Stomach (tissue), 8 donors: ENCODE measurements at regions not wholly inside any gene's neighbourhood (a gene's known extent, or its start where the extent isn't known, plus 50 kb on each side); places are given as distances from the start of the nearest gene placed in this dataset.
"Not testable (repeated sequence)": the region's sequence is repeated elsewhere in the genome, so short reads cannot be mapped to it uniquely, and the experiment has no call there.

Experiments
- DNase-seq, 2 donors: peaks; one replicate each; pipeline versions ENCODE4 v3.0.0 to v3.0.0-alpha.2; 2013 to 2019
- H3K27ac ChIP-seq, 5 donors: fragments of 200-600 bp in 4 of 5; sonication (generic) in 4 of 5; one replicate each; pipeline ENCODE4 v1.5.1; 2013 to 2019; ENCODE audit warnings: mild to moderate bottlenecking in 1 of 5, moderate library complexity in 1 of 5
- H3K27me3 ChIP-seq, 3 donors: fragments of 200-600 bp; sonication (generic); one replicate each; pipeline ENCODE4 v1.5.1; 2017 to 2019; ENCODE audit warnings: mixed run types in 1 of 3
- H3K36me3 ChIP-seq, 4 donors: fragments of 200-600 bp; sonication (generic); 1 replicate in 3 of 4; 2 replicates in 1 of 4; pipeline ENCODE4 v1.5.1; 2016 to 2019
- H3K4me1 ChIP-seq, 4 donors: fragments of 200-600 bp; sonication (generic); one replicate each; pipeline ENCODE4 v1.5.1; 2016 to 2019
- H3K4me3 ChIP-seq, 4 donors: fragments of 200-600 bp; sonication (generic) in 3 of 4; one replicate each; pipeline ENCODE4 v1.5.1; 2016 to 2019; ENCODE audit warnings: mild to moderate bottlenecking in 1 of 4
- H3K9me3 ChIP-seq, 4 donors: fragments of 200-600 bp; sonication (generic); one replicate each; pipeline ENCODE4 v1.5.1; 2016 to 2019
- EP300 ChIP-seq: sonication (generic); formaldehyde crosslinking; IDR thresholded peaks from one replicate; pipeline ENCODE4 v1.6.1; 2017; ENCODE audit warnings: antibody characterized with exemption
- POLR2A ChIP-seq, 4 donors: fragments of 450-650 bp; IDR thresholded peaks; one replicate each; pipeline ENCODE4 v1.6.1; 2016; ENCODE audit warnings: antibody characterized with exemption in 4 of 4, control low read depth in 2 of 4, mild to moderate bottlenecking in 1 of 4, moderate library complexity in 1 of 4
- POLR2AphosphoS5 ChIP-seq, 3 donors: sonication (generic); formaldehyde crosslinking; IDR thresholded peaks; one replicate each; pipeline ENCODE4 v1.6.1; 2016; ENCODE audit warnings: antibody characterized with exemption in 3 of 3
- WGBS, 5 donors: extraction: QIAGEN DNeasy Blood & Tissue Kit in 3 of 5; methylation state at CpG; one replicate each; pipeline versions ENCODE4 v1.1.5 to v1.1.7; 2013 to 2018; 5-methylcytosine and 5-hydroxymethylcytosine counted together
- intact Hi-C: fragments of 100-400 bp; cut with DNase I; formaldehyde crosslinking; loops from one replicate; pipeline ENCODE4 v1.15.1; 2023; ENCODE audit warnings: low total_unique reads
- TF ChIP-seq, protein P1 (sequence below), 7 experiments: fragments of 450-650 bp in 4 of 7; fragments of 200-600 bp in 3 of 7; sonication (generic) in 3 of 7; IDR thresholded peaks; one replicate each; pipeline ENCODE4 v1.5.1; 2016 to 2019; ENCODE audit warnings: antibody characterized with exemption in 7 of 7, control low read depth in 2 of 7, mild to moderate bottlenecking in 1 of 7
- donor health status: healthy with polysubstance abuse.
- donor health status: Bipolar disorder and iron deficiency.
- donor health status: healthy.

DNA sequence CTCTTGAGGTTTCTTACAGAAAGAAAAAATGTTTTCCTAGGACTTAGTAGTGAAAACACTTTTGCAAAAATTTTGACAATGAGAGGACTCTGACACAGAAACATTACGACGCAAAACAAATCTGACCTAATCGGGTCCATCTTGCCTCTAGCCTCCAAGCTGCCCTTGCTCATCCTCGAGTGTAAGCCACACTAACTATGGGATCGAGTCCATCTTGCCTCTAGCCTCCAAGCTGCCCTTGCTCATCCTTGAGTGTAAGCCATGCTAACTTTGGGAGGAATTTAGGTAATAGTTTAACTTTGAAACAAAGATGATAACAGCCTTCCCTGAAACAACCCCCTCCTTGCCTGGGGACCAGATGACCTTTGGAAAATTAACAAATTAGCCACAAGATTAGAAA is 100.3 kb upstream of the FRG1 start:
- no peaks in the 10 kb centered on the region for H3K36me3 ChIP-seq
- TF ChIP-seq EP300 (no peak), POLR2A (IDR thresholded peaks at IDR 0.05) (no peak), POLR2AphosphoS5 (IDR thresholded peaks at IDR 0.05) (no peak)
- TF ChIP-seq, protein P1, sequence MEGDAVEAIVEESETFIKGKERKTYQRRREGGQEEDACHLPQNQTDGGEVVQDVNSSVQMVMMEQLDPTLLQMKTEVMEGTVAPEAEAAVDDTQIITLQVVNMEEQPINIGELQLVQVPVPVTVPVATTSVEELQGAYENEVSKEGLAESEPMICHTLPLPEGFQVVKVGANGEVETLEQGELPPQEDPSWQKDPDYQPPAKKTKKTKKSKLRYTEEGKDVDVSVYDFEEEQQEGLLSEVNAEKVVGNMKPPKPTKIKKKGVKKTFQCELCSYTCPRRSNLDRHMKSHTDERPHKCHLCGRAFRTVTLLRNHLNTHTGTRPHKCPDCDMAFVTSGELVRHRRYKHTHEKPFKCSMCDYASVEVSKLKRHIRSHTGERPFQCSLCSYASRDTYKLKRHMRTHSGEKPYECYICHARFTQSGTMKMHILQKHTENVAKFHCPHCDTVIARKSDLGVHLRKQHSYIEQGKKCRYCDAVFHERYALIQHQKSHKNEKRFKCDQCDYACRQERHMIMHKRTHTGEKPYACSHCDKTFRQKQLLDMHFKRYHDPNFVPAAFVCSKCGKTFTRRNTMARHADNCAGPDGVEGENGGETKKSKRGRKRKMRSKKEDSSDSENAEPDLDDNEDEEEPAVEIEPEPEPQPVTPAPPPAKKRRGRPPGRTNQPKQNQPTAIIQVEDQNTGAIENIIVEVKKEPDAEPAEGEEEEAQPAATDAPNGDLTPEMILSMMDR (IDR thresholded peaks at IDR 0.05): no peak
- no peak overlapping the region for H3K27ac ChIP-seq
- H3K4me3 ChIP-seq: no peak overlapping the region
- 86 to 96% (median 93%) methylated on average over 5 of the region's 5 CpGs for WGBS, 5 donors
- no peaks in the 10 kb centered on the region for H3K27me3 ChIP-seq
- no peak for DNase-seq
- no peaks in the 10 kb centered on the region for H3K4me1 ChIP-seq
- no peaks in the 10 kb centered on the region for H3K9me3 ChIP-seq
- intact Hi-C loops: no loop called here

DNA sequence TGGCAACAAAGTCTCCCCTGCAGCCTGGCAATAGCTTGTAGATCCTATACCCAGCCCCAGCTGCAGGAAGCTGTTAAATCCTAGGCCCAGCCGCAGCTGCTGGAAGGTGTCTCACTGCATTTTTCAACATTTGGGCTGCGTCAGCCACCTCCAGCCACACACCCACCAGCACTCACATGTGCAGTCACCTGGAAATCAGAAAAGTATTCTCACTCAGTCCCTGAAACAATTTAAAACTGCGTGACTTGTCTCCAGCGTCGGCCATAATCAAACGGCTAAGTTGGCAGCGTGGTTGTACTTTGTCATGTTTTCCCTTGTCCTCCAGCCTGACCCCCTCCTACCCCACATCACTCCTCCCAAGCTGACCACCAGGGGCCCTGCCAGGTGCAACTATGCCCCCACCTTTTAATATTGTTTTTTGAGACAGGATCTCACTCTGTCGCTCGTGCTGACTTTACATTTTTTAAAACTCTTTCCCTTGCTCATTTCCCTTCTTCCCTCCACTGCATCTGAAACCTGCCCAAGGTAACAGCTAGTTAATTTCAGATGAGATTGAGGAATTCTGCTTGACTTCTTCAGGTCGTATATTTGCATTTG is 97.2 kb upstream of the FRG1 start:
- WGBS, 5 donors: 52 to 80% (median 60%) methylated on average over 10 of the region's 10 CpGs
- Histone ChIP-seq H3K36me3 (no peaks in the 10 kb centered on the region), H3K4me3 (no peak overlapping the region), H3K9me3 (no peaks in the 10 kb centered on the region), H3K4me1 (no peaks in the 10 kb centered on the region), H3K27me3 (no peaks in the 10 kb centered on the region), H3K27ac (no peak overlapping the region)
- TF ChIP-seq EP300: no peak
- no peak for TF ChIP-seq POLR2A (IDR thresholded peaks at IDR 0.05)
- TF ChIP-seq, protein P1 (IDR thresholded peaks at IDR 0.05): no peak
- TF ChIP-seq POLR2AphosphoS5 (IDR thresholded peaks at IDR 0.05): no peak
- DNase-seq: no peak
- intact Hi-C loops: no loop called here

DNA sequence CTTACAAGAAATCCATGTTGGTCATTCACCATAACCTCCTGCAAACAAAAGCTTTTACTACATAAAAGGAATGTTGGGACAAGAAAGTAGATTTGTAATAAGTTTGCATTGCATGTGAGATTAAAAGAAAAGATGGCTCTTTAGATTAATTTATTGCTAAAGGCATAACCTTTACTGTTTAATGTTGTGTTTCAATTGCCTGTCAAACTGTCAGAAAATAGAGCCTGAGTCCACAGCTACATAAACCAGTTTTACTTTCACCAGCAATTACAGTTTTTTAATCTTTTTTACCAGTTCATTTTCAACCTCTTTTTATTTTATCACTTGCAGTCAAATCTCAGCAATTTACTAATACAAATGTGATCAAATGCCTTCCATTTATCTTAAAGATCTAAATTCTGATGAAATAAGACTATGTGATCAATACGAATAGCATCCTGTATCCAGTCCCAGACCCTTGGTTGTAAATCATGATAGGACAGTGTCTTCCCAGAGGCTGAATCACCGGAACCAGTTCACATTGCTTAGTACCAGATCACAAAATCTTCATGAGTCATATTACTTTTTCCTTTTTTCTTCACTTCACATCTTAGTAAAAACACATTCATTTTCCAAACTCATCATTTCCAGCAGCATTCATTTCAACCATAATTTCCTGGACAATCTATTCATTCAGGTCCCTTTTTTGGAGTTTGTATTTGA is 95.4 kb upstream of the FRG1 start:
- H3K4me3 ChIP-seq: no peak overlapping the region
- no peaks in the 10 kb centered on the region for H3K36me3 ChIP-seq
- no peaks in the 10 kb centered on the region for H3K9me3 ChIP-seq
- 82 to 94% (median 89%) methylated on average over 2 of the region's 2 CpGs for WGBS, 5 donors
- H3K27me3 ChIP-seq: no peaks in the 10 kb centered on the region
- intact Hi-C loops: no loop called here
- TF ChIP-seq EP300 (no peak), POLR2A (IDR thresholded peaks at IDR 0.05) (no peak), POLR2AphosphoS5 (IDR thresholded peaks at IDR 0.05) (no peak)
- TF ChIP-seq, protein P1 (IDR thresholded peaks at IDR 0.05): no peak
- no peak for DNase-seq
- H3K4me1 ChIP-seq: no peaks in the 10 kb centered on the region
- no peak overlapping the region for H3K27ac ChIP-seq

DNA sequence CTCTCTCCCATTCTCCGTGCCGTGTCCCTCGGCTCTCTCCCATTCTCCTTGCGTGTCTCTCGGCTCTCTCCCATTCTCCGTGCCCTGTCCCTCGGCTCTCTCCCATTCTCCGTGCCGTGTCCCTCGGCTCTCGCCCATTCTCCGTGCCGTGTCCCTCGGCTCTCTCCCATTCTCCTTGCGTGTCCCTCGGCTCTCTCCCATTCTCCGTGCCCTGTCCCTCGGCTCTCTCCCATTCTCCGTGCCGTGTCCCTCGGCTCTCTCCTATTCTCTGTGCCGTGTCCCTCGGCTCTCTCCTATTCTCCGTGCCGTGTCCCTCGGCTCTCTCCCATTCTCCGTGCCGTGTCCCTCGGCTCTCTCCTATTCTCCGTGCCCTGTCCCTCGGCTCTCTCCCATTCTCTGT is 94.6 kb upstream of the FRG1 start:
- 79 to 92% (median 90%) methylated on average over 17 to 30 of the region's 31 CpGs for WGBS, 5 donors
- intact Hi-C loops: not testable (repeated sequence)

DNA sequence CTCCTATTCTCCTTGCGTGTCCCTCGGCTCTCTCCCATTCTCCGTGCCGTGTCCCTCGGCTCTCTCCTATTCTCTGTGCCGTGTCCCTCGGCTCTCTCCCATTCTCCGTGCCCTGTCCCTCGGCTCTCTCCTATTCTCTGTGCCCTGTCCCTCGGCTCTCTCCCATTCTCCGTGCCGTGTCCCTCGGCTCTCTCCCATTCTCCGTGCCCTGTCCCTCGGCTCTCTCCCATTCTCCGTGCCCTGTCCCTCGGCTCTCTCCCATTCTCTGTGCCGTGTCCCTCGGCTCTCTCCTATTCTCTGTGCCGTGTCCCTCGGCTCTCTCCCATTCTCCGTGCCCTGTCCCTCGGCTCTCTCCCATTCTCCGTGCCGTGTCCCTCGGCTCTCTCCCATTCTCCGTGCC is 94.1 kb upstream of the FRG1 start:
- H3K27ac ChIP-seq, H3K36me3 ChIP-seq, H3K4me1 ChIP-seq, H3K4me3 ChIP-seq, H3K9me3 ChIP-seq, DNase-seq, intact Hi-C loops, H3K27me3 ChIP-seq: not testable (repeated sequence)
- WGBS, 5 donors: 83 to 93% (median 93%) methylated on average over 23 to 27 of the region's 27 CpGs

More for the DNA sequence above, 94.6 kb upstream of the FRG1 start:
- not testable (repeated sequence) for H3K4me3 ChIP-seq, H3K9me3 ChIP-seq, H3K36me3 ChIP-seq, DNase-seq, H3K4me1 ChIP-seq, H3K27me3 ChIP-seq, H3K27ac ChIP-seq

DNA sequence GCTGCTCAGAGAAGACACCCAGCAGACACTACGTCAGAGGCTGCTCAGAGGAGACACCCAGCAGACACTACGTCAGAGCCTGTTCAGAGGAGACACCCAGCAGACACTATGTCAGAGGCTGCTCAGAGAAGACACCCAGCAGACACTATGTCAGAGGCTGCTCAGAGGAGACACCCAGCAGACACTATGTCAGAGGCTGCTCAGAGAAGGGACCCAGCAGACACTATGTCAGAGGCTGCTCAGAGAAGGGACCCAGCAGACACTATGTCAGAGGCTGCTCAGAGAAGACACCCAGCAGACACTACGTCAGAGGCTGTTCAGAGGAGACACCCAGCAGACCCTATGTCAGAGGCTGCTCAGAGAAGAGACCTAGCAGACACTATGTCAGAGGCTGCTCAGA is 92.0 kb upstream of the FRG1 start:
- DNase-seq, H3K4me3 ChIP-seq, H3K27ac ChIP-seq, H3K4me1 ChIP-seq, H3K36me3 ChIP-seq, intact Hi-C loops, H3K9me3 ChIP-seq, H3K27me3 ChIP-seq: not testable (repeated sequence)
- 30 to 47% (median 46%) methylated on average over 3 of the region's 3 CpGs for WGBS, 5 donors
